ENCODE measurements at regions not wholly inside any gene's neighbourhood (a gene's known extent, or its start where the extent isn't known, plus 50 kb on each side); places are given as distances from the start of the nearest gene placed in this dataset.
"Not testable (repeated sequence)": the region's sequence is repeated elsewhere in the genome, so short reads cannot be mapped to it uniquely, and the experiment has no call there.

GRCh38 chr9:107786561-107786960 lies 297.0 kb upstream of the KLF4 start:
- DNase-seq (ENCODE audit: low read depth) = no peak

GRCh38 chr9:107784235-107784958 lies 294.8 kb upstream of the KLF4 start:
- no peak for DNase-seq (ENCODE audit: low read depth)

GRCh38 chr9:107782789-107783188 lies 293.2 kb upstream of the KLF4 start:
- DNase-seq (ENCODE audit: low read depth) = no peak

GRCh38 chr9:107782381-107782780 lies 292.8 kb upstream of the KLF4 start:
- no peak for DNase-seq (ENCODE audit: low read depth)

GRCh38 chr9:107780960-107781359 lies 291.4 kb upstream of the KLF4 start:
- no peak for DNase-seq (ENCODE audit: low read depth)

GRCh38 chr9:107779731-107780130 lies 290.2 kb upstream of the KLF4 start:
- no peak for DNase-seq (ENCODE audit: low read depth)

GRCh38 chr9:107778661-107779060 lies 289.1 kb upstream of the KLF4 start:
- DNase-seq (ENCODE audit: low read depth) = no peak

- DNase-seq (ENCODE audit: low read depth) = not testable (repeated sequence)
Observed at GRCh38 chr9:107774099-107774498, 284.5 kb upstream of the KLF4 start.

- DNase-seq (ENCODE audit: low read depth) = no peak
Observed at GRCh38 chr9:107772988-107773387, 283.4 kb upstream of the KLF4 start.

GRCh38 chr9:107770716-107771115 lies 281.1 kb upstream of the KLF4 start:
- no peak for DNase-seq (ENCODE audit: low read depth)

- no peak for DNase-seq (ENCODE audit: low read depth)
Observed at GRCh38 chr9:107768224-107768623, 278.7 kb upstream of the KLF4 start.

GRCh38 chr9:107767711-107768110 lies 278.1 kb upstream of the KLF4 start:
- no peak for DNase-seq (ENCODE audit: low read depth)

GRCh38 chr9:107763469-107763868 lies 273.9 kb upstream of the KLF4 start:
- not testable (repeated sequence) for DNase-seq (ENCODE audit: low read depth)

- DNase-seq (ENCODE audit: low read depth) = no peak
Observed at GRCh38 chr9:107761307-107761706, 271.7 kb upstream of the KLF4 start.

GRCh38 chr9:107760469-107761242 lies 271.1 kb upstream of the KLF4 start:
- no peak for DNase-seq (ENCODE audit: low read depth)

GRCh38 chr9:107759823-107760166 lies 270.2 kb upstream of the KLF4 start:
- no peak for DNase-seq (ENCODE audit: low read depth)

- DNase-seq (ENCODE audit: low read depth) = no peak
Observed at GRCh38 chr9:107759009-107759822, 269.6 kb upstream of the KLF4 start.

- DNase-seq (ENCODE audit: low read depth) = no peak
Observed at GRCh38 chr9:107756091-107756490, 266.5 kb upstream of the KLF4 start.

GRCh38 chr9:107755246-107755645 lies 265.7 kb upstream of the KLF4 start:
- no peak for DNase-seq (ENCODE audit: low read depth)

GRCh38 chr9:107751567-107752210 lies 262.1 kb upstream of the KLF4 start:
- no peak for DNase-seq (ENCODE audit: low read depth)

- no peak for DNase-seq (ENCODE audit: low read depth)
Observed at GRCh38 chr9:107750741-107751566, 261.4 kb upstream of the KLF4 start.
